IMR-90 (cell line): ENCODE measurements at regions not wholly inside any gene's neighbourhood (a gene's known extent, or its start where the extent isn't known, plus 50 kb on each side); places are given as distances from the start of the nearest gene placed in this dataset.
"Not testable (repeated sequence)": the region's sequence is repeated elsewhere in the genome, so short reads cannot be mapped to it uniquely, and the experiment has no call there.

ENCODE experiments used
- ATAC-seq: fragments of 200-7000 bp; cut with Tn5 transposase; 2 replicates; pipeline ENCODE4 v1.9.1; 2020; ENCODE audit warnings: low read depth, mild to moderate bottlenecking, moderate library complexity
- BruUV-seq: library from RNA; stranded (reverse); fragments of 400-500 nt; replicated peaks from 2 replicates; lab custom pipeline; 2021; lab: Mats Ljungman, UMichigan
- CTCF ChIA-PET: fragments of 300-600 bp; formaldehyde crosslinking; extraction: SDS; loops from one replicate; lab custom pipeline; 2021; ENCODE audit warnings: antibody characterized with exemption; lab: Yijun Ruan, JAX
- POLR2A ChIA-PET: fragments of 300-600 bp; sonication (Branson Sonifier 250); formaldehyde crosslinking; loops from one replicate; lab custom pipeline; 2022; ENCODE audit warnings: antibody characterized with exemption; ENCODE audit not compliant: unreplicated experiment; lab: Charles Lee
- DNase-seq: peaks from one replicate; pipeline ENCODE4 v3.0.0; 2013
- H2AFZ ChIP-seq: replicated peaks from 2 replicates; pipeline ENCODE3; 2013; ENCODE audit warnings: low read length, mild to moderate bottlenecking; ENCODE audit not compliant: poor library complexity
- H2AK5ac ChIP-seq: 2 replicates; pipeline ENCODE4 v1.6.1; 2013; ENCODE audit warnings: low read depth, low read length, inconsistent platforms
- H2AK9ac ChIP-seq: replicated peaks from 2 replicates; pipeline ENCODE3; 2013; ENCODE audit warnings: mild to moderate bottlenecking, low read depth, low read length, moderate library complexity; ENCODE audit not compliant: poor library complexity
- H2BK120ac ChIP-seq: 2 replicates; pipeline ENCODE4 v1.6.1; 2013; ENCODE audit warnings: low read depth, low read length, inconsistent platforms
- H2BK15ac ChIP-seq: 3 replicates; pipeline ENCODE4 v1.6.1; 2013; ENCODE audit warnings: low read depth, low read length, inconsistent platforms
- H2BK20ac ChIP-seq: 2 replicates; pipeline ENCODE4 v1.6.1; 2013; ENCODE audit warnings: low read depth, mild to moderate bottlenecking, inconsistent platforms, low read length, moderate library complexity
- H2BK5ac ChIP-seq: 2 replicates; pipeline ENCODE4 v1.6.1; 2013; ENCODE audit warnings: mild to moderate bottlenecking, low read depth, low read length, inconsistent platforms; ENCODE audit not compliant: poor library complexity, severe bottlenecking
- H3K14ac ChIP-seq: replicated peaks from 2 replicates; pipeline ENCODE4 v1.6.1; 2013; ENCODE audit warnings: low read depth, low read length, inconsistent platforms
- H3K18ac ChIP-seq: 2 replicates; pipeline ENCODE4 v1.6.1; 2013; ENCODE audit warnings: low read depth, low read length, control low read depth
- H3K23ac ChIP-seq: 2 replicates; pipeline ENCODE4 v1.6.1; 2013; ENCODE audit warnings: low read depth, low read length, inconsistent platforms
- H3K27ac ChIP-seq: 2 replicates; pipeline ENCODE4 v1.5.1; 2013; ENCODE audit warnings: mild to moderate bottlenecking, control low read depth, low read length; ENCODE audit not compliant: insufficient read depth
- H3K27me3 ChIP-seq: 2 replicates; pipeline ENCODE4 v1.6.1; 2013; ENCODE audit warnings: low read length; ENCODE audit not compliant: control insufficient read depth, insufficient read depth
- H3K36me3 ChIP-seq: 2 replicates; pipeline ENCODE4 v1.6.1; 2013; ENCODE audit warnings: low read length, mixed read lengths; ENCODE audit not compliant: control insufficient read depth, insufficient read depth
- H3K4ac ChIP-seq: 2 replicates; pipeline ENCODE4 v1.6.1; 2013; ENCODE audit warnings: low read depth, low read length, inconsistent platforms
- H3K4me1 ChIP-seq: 2 replicates; pipeline ENCODE4 v1.6.1; 2013; ENCODE audit warnings: low read length, mixed read lengths; ENCODE audit not compliant: control insufficient read depth, insufficient read depth
- H3K4me2 ChIP-seq: 2 replicates; pipeline ENCODE4 v1.6.1; 2013; ENCODE audit warnings: low read depth, mild to moderate bottlenecking, control low read depth, low read length, moderate library complexity
- H3K4me3 ChIP-seq: 2 replicates; pipeline ENCODE4 v1.5.1; 2013; ENCODE audit warnings: low read depth, mild to moderate bottlenecking, control low read depth, low read length, moderate library complexity; ENCODE audit not compliant: insufficient read depth
- H3K56ac ChIP-seq: 2 replicates; pipeline ENCODE4 v1.6.1; 2013; ENCODE audit warnings: low read length, inconsistent platforms; ENCODE audit not compliant: insufficient read depth; ENCODE audit errors: extremely low read depth
- H3K79me1 ChIP-seq, 2 experiments: 2 replicates each; pipeline ENCODE4 v1.6.1; 2013; ENCODE audit warnings: low read length in 2 of 2, inconsistent platforms in 1 of 2, low read depth in 1 of 2
- H3K9ac ChIP-seq: 2 replicates; pipeline ENCODE4 v1.6.1; 2013; ENCODE audit warnings: low read depth, low read length, control low read depth
- H3K9me1 ChIP-seq: 2 replicates; pipeline ENCODE4 v1.6.1; 2013; ENCODE audit warnings: low read length, inconsistent platforms; ENCODE audit not compliant: insufficient read depth
- H3K9me3 ChIP-seq: 2 replicates; pipeline ENCODE4 v1.6.1; 2013; ENCODE audit warnings: low read length; ENCODE audit not compliant: control insufficient read depth, insufficient read depth
- H4K20me1 ChIP-seq: 2 replicates; pipeline ENCODE4 v1.6.1; 2013; ENCODE audit warnings: low read length, inconsistent platforms; ENCODE audit not compliant: insufficient read depth
- H4K5ac ChIP-seq: 2 replicates; pipeline ENCODE4 v1.6.1; 2013; ENCODE audit warnings: mild to moderate bottlenecking, low read depth, low read length, control low read depth
- H4K8ac ChIP-seq, 2 experiments: 2 replicates each; pipeline ENCODE4 v1.6.1; 2013; ENCODE audit warnings: low read depth in 2 of 2, low read length in 2 of 2, control low read depth in 1 of 2, inconsistent platforms in 1 of 2
- H4K91ac ChIP-seq: 2 replicates; pipeline ENCODE4 v1.6.1; 2013; ENCODE audit warnings: low read depth, low read length, inconsistent platforms; ENCODE audit not compliant: insufficient read depth
- WGBS, 2 experiments: methylation state at CpG; one replicate each; pipeline versions ENCODE4 v1.1.5 to v1.1.7; 2013; ENCODE audit warnings: missing lambda C conversion rate in 2 of 2; ENCODE audit not compliant: insufficient read length in 1 of 2; ENCODE audit errors: extremely low coverage in 2 of 2; 5-methylcytosine and 5-hydroxymethylcytosine counted together
- dilution Hi-C: fragments of 300-500 bp; cut with HindIII; formaldehyde crosslinking; loops from one replicate; pipeline ENCODE4 v1.14.3; 2018; ENCODE audit warnings: low sequenced_read_pairs; ENCODE audit not compliant: unreplicated experiment
- in situ Hi-C: fragments of 300-500 bp; cut with MboI; formaldehyde crosslinking; loops from 3 replicates; pipeline ENCODE4 v1.14.3; 2019; ENCODE audit warnings: low sequenced_read_pairs, inconsistent platforms, mixed read lengths
- intact Hi-C: fragments of 100-400 bp; cut with micrococcal nuclease; formaldehyde crosslinking; loops from 2 replicates; pipeline ENCODE4 v1.10.0; 2022

DNA sequence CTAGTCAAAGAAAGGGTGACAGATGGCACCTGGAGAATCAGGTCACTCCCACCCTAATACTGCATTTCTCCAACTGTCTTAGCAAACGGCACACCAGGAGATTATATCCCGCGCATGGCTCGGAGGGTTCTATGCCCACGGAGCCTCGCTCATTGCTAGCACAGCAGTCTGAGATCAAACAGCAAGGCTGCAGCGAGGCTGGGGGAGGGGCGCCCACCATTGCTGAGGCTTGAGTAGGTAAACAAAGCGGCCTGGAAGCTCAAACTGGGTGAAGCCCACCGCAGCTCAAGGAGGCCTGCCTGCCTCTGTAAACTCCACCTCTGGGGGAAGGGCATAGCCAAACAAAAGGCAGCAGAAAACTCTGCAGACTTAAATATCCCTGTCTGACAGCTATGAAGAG lies 268.1 kb upstream of the GRM3 start:
- CTCF ChIA-PET, H3K4ac ChIP-seq, H3K9me1 ChIP-seq, H4K20me1 ChIP-seq, H3K4me2 ChIP-seq, H4K8ac ChIP-seq, H3K14ac ChIP-seq, H4K5ac ChIP-seq, ATAC-seq, H2BK120ac ChIP-seq, DNase-seq, H2BK15ac ChIP-seq, H3K4me3 ChIP-seq, H4K91ac ChIP-seq, H3K27ac ChIP-seq, H3K23ac ChIP-seq, BruUV-seq, H3K9me3 ChIP-seq, intact Hi-C loops, in situ Hi-C loops, H2BK20ac ChIP-seq, H2BK5ac ChIP-seq, H3K56ac ChIP-seq, H2AFZ ChIP-seq, H3K36me3 ChIP-seq, H2AK5ac ChIP-seq, H3K27me3 ChIP-seq, POLR2A ChIA-PET, H3K79me1 ChIP-seq, H3K9ac ChIP-seq, H2AK9ac ChIP-seq, H3K4me1 ChIP-seq, dilution Hi-C loops, H3K18ac ChIP-seq: not testable (repeated sequence)
- no CpG with 5 or more reads among the region's 10 CpGs for WGBS, 2 experiments
